Hepatocyte (in vitro differentiated cells): ENCODE measurements at regions not wholly inside any gene's neighbourhood (a gene's known extent, or its start where the extent isn't known, plus 50 kb on each side); places are given as distances from the start of the nearest gene placed in this dataset.
"Not testable (repeated sequence)": the region's sequence is repeated elsewhere in the genome, so short reads cannot be mapped to it uniquely, and the experiment has no call there.

ENCODE experiments used
- DNase-seq: peaks from one replicate; pipeline ENCODE4 v3.0.0-alpha.2; 2016; ENCODE audit warnings: low spot score
- H2AFZ ChIP-seq: fragments of 200-600 bp; sonication (generic); 2 replicates; pipeline ENCODE4 v1.6.0; 2016; ENCODE audit warnings: antibody characterized with exemption, mild to moderate bottlenecking
- H3K27ac ChIP-seq: fragments of 200-600 bp; sonication (generic); 2 replicates; pipeline ENCODE4 v1.5.1; 2016; ENCODE audit warnings: mild to moderate bottlenecking
- H3K27me3 ChIP-seq: fragments of 200-600 bp; sonication (generic); 2 replicates; pipeline ENCODE4 v1.6.1; 2016
- H3K36me3 ChIP-seq: fragments of 200-600 bp; sonication (generic); replicated peaks from 2 replicates; pipeline ENCODE4 v1.5.1; 2016; ENCODE audit warnings: low read depth; ENCODE audit not compliant: insufficient read depth
- H3K4me1 ChIP-seq: fragments of 200-600 bp; sonication (generic); 2 replicates; pipeline ENCODE4 v1.5.1; 2016; ENCODE audit warnings: mild to moderate bottlenecking, moderate library complexity; ENCODE audit not compliant: insufficient read depth
- H3K4me2 ChIP-seq: fragments of 200-600 bp; sonication (generic); 2 replicates; pipeline ENCODE4 v1.6.0; 2016
- H3K4me3 ChIP-seq: fragments of 200-600 bp; sonication (generic); 2 replicates; pipeline ENCODE4 v1.5.1; 2016; ENCODE audit warnings: mild to moderate bottlenecking
- H3K79me2 ChIP-seq: fragments of 200-600 bp; sonication (generic); 2 replicates; pipeline ENCODE4 v1.6.0; 2017; ENCODE audit warnings: mild to moderate bottlenecking
- H3K9me2 ChIP-seq: fragments of 200-600 bp; sonication (generic); replicated peaks from 2 replicates; pipeline ENCODE4 v1.6.0; 2017; ENCODE audit warnings: mild to moderate bottlenecking; ENCODE audit not compliant: insufficient read depth
- H3K9me3 ChIP-seq: fragments of 200-600 bp; sonication (generic); 2 replicates; pipeline ENCODE4 v1.5.1; 2016; ENCODE audit warnings: low read depth, mild to moderate bottlenecking
- H4K20me1 ChIP-seq: fragments of 200-600 bp; sonication (generic); 2 replicates; pipeline ENCODE4 v1.6.0; 2016; ENCODE audit warnings: mild to moderate bottlenecking; ENCODE audit not compliant: insufficient read depth, poor library complexity, severe bottlenecking
- EZH2 ChIP-seq: fragments of 200-600 bp; sonication (generic); IDR thresholded peaks from 2 replicates; pipeline ENCODE4 v1.6.1; 2016; ENCODE audit warnings: antibody characterized with exemption, mild to moderate bottlenecking, borderline replicate concordance
- EZH2phosphoT487 ChIP-seq: fragments of 200-600 bp; sonication (generic); IDR thresholded peaks from one replicate; pipeline ENCODE4 v1.6.1; 2018; ENCODE audit warnings: antibody characterized with exemption, mild to moderate bottlenecking, low read depth, moderate library complexity; ENCODE audit not compliant: unreplicated experiment, severe bottlenecking
- WGBS: methylation state at CpG from one replicate; pipeline ENCODE4 v1.1.6; 2016; ENCODE audit warnings: low lambda C conversion rate; ENCODE audit errors: missing lambda C conversion rate; 5-methylcytosine and 5-hydroxymethylcytosine counted together
- TF ChIP-seq, protein P1 (sequence below): fragments of 200-600 bp; sonication (generic); IDR thresholded peaks from 2 replicates; pipeline ENCODE4 v1.5.1; 2016; ENCODE audit warnings: antibody characterized with exemption, mild to moderate bottlenecking; ENCODE audit not compliant: poor library complexity

DNA sequence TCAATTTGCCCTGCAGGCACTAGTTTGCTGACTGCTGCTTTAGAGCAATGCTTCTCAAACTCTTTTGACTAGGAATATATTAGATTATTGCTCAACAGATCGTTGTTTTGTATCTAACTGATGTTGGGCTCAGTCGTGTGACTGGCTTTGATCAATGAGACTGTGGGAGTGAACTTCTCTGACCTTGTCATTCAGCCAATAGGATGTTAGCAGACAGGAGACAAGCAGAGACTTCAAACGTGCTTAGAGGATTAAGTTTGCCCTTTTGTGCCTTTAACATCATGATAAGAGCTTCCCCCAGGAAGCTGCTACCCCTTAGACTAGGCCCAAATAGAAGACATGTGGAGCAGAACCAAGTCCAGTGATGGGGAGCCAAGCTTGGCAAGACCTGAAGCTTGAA is 76.7 kb upstream of the ELK3 start:
- DNase-seq: no peak
- H3K36me3 ChIP-seq: no peaks in the 10 kb centered on the region
- H3K27me3 ChIP-seq: no peaks in the 10 kb centered on the region
- H3K4me2 ChIP-seq: no peak overlapping the region
- no peaks in the 10 kb centered on the region for H3K9me3 ChIP-seq
- H2AFZ ChIP-seq: no peak overlapping the region
- H3K79me2 ChIP-seq: no peaks in the 10 kb centered on the region
- TF ChIP-seq EZH2phosphoT487 (no peak), EZH2 (no peak)
- TF ChIP-seq, protein P1, sequence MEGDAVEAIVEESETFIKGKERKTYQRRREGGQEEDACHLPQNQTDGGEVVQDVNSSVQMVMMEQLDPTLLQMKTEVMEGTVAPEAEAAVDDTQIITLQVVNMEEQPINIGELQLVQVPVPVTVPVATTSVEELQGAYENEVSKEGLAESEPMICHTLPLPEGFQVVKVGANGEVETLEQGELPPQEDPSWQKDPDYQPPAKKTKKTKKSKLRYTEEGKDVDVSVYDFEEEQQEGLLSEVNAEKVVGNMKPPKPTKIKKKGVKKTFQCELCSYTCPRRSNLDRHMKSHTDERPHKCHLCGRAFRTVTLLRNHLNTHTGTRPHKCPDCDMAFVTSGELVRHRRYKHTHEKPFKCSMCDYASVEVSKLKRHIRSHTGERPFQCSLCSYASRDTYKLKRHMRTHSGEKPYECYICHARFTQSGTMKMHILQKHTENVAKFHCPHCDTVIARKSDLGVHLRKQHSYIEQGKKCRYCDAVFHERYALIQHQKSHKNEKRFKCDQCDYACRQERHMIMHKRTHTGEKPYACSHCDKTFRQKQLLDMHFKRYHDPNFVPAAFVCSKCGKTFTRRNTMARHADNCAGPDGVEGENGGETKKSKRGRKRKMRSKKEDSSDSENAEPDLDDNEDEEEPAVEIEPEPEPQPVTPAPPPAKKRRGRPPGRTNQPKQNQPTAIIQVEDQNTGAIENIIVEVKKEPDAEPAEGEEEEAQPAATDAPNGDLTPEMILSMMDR: no peak
- WGBS: 10% methylated on average over 3 of the region's 3 CpGs
- H3K4me3 ChIP-seq: no peak overlapping the region
- H3K9me2 ChIP-seq: no peaks in the 10 kb centered on the region
- H3K4me1 ChIP-seq: peaks cover 6% of the 10 kb centered on the region
- no peaks in the 10 kb centered on the region for H4K20me1 ChIP-seq
- no peak overlapping the region for H3K27ac ChIP-seq

DNA sequence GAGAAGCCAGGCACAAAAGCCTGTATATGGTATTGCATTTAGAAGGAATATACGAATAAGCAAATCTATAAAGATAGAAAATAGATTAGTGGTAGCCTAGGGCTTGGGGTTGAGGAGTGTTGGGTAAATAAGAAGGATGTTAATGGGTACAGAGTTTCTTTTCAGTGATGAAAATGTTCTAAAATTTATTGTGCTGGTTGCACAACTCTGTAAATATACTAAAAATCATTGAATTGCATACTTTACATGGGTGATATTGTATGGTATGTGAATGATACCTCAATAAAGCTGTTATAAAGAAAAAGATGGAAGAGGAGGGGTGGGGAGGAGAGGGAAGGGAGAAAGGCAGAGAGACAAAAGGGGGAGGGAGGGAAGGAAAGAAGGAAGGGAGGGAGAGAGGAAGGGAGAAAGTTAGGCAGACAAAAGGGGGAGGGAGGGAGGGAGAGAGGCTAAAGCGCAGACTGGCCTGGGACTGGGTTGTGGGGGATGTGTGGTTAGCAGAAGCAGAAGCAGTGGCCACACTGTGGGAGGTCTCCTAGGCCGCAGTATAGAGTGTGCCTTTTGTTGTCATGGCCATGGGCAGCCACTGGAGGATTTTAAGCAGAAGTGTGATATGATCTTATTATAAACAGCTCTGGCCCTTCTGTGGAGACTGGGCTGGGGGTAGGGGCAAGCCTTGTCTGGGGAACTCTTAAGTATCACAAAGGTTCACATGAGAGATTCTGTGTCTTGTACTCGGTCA is 73.6 kb upstream of the ELK3 start:
- DNase-seq: no peak
- Histone ChIP-seq H3K36me3 (no peaks in the 10 kb centered on the region), H4K20me1 (no peaks in the 10 kb centered on the region), H3K4me3 (no peak overlapping the region), H3K4me2 (no peak overlapping the region), H2AFZ (no peak overlapping the region), H3K9me2 (no peaks in the 10 kb centered on the region), H3K9me3 (no peaks in the 10 kb centered on the region), H3K79me2 (no peaks in the 10 kb centered on the region), H3K4me1 (peaks cover 6% of the 10 kb centered on the region), H3K27ac (no peak overlapping the region), H3K27me3 (no peaks in the 10 kb centered on the region)
- WGBS: 29% methylated on average over 3 of the region's 4 CpGs
- no peak for TF ChIP-seq EZH2
- TF ChIP-seq, protein P1: no peak
- no peak for TF ChIP-seq EZH2phosphoT487

DNA sequence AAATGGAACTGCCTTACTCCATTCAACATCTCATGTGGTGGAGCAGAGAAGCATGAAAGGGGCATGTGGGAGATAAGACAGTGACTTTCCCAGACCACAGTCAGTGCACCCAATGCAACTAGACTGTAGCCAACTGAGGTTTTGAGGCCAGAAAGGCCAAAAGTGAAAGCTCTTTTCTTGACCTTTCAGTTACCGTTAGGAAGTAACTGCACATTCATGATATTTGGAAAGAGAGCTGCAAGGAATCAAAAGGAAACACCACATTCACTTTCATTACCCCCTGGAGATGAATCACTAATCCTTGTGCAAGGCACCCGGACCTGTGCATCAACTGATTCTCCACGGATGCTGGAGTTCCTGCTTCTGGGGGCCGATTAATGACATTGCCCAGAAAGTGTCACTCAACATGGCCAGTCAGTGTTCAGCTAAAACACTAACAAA is 72.9 kb upstream of the ELK3 start:
- Histone ChIP-seq H3K79me2 (no peaks in the 10 kb centered on the region), H3K36me3 (no peaks in the 10 kb centered on the region), H3K4me2 (no peak overlapping the region), H3K9me2 (no peaks in the 10 kb centered on the region), H3K27ac (no peak overlapping the region), H3K9me3 (no peaks in the 10 kb centered on the region), H2AFZ (no peak overlapping the region), H4K20me1 (no peaks in the 10 kb centered on the region), H3K4me3 (no peak overlapping the region), H3K4me1 (peaks cover 6% of the 10 kb centered on the region), H3K27me3 (no peaks in the 10 kb centered on the region)
- DNase-seq: no peak
- TF ChIP-seq EZH2phosphoT487: no peak
- TF ChIP-seq, protein P1: no peak
- TF ChIP-seq EZH2: no peak
- WGBS: 46% methylated on average over 4 of the region's 4 CpGs

DNA sequence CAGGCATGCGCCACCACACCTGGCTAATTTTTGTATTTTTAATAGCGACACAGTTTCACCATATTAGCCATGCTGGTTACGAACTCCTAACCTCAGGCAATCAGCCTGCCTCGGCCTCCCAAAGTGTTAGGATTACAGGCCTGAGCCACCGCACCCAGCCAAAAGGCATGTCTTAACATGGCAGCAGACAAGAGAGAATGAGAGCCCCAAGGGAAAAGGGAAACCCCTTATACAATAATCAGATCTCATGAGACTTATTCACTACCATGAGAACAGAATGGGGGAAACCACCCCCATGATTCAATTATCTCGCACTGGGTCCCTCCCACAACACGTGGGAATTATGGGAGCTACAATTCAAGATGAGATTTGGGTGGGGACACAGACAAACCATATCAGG is 65.9 kb upstream of the ELK3 start:
- H3K9me2 ChIP-seq, DNase-seq, H3K36me3 ChIP-seq, H4K20me1 ChIP-seq, H3K4me2 ChIP-seq, H3K4me3 ChIP-seq, H3K79me2 ChIP-seq, H2AFZ ChIP-seq, H3K9me3 ChIP-seq, H3K27me3 ChIP-seq, H3K4me1 ChIP-seq, H3K27ac ChIP-seq: not testable (repeated sequence)
- WGBS: 91% methylated on average over 7 of the region's 7 CpGs
